ENCODE measurements at regions not wholly inside any gene's neighbourhood (a gene's known extent, or its start where the extent isn't known, plus 50 kb on each side); places are given as distances from the start of the nearest gene placed in this dataset.

- TF ChIP-seq SMC3 (IDR thresholded peaks at IDR 0.05; ENCODE audit: low read depth, low read length) (no peak), RCOR1 (IDR thresholded peaks at IDR 0.05; ENCODE audit: low read length) (peak; percentile 66; the same call in 1 of the 2 replicates), GATA2 (CRISPR knock-in tag; IDR thresholded peaks at IDR 0.05) (peak; percentile 90), MEF2A (IDR thresholded peaks at IDR 0.05; ENCODE audit: borderline replicate concordance, low read depth) (no peak), RFX5 (IDR thresholded peaks at IDR 0.05; ENCODE audit: low read length) (no peak), TCF12 (IDR thresholded peaks at IDR 0.05) (no peak), ZBTB33 (IDR thresholded peaks at IDR 0.05; ENCODE audit: borderline replicate concordance, low read depth) (no peak)
Measured at GRCh38 chr6:8237668-8238067, 135.3 kb upstream of the EEF1E1 start (continued).

GRCh38 chr6:8236956-8237355 is 134.6 kb upstream of the EEF1E1 start:
- Histone ChIP-seq H3K4me3 (ENCODE audit: low read depth in 2 of 2, low read length in 1 of 2) (no peak overlapping the region), H3K27ac (ENCODE audit: low read depth in 2 of 2, low read length in 1 of 2) (no peak overlapping the region), H4K20me1 (ENCODE audit: insufficient read depth) (no peaks in the 10 kb centered on the region), H3K27me3 (ENCODE audit: insufficient read depth) (no peaks in the 10 kb centered on the region; the same call in 1 of the 2 replicates), H3K79me2 (ENCODE audit: insufficient read depth) (no peaks in the 10 kb centered on the region), H3K9me3 (no peaks in the 10 kb centered on the region), H2AFZ (ENCODE audit: low read depth) (no peak overlapping the region), H3K36me3 (replicated peaks in 1 of 2; ENCODE audit: control insufficient read depth in 1 of 2, insufficient read depth in 2 of 2, low read length in 1 of 2) (no peaks in the 10 kb centered on the region), H3K4me1 (ENCODE audit: control insufficient read depth in 1 of 2, insufficient read depth in 2 of 2, low read depth in 1 of 2, low read length in 1 of 2) (peaks cover 0 to 16% of the 10 kb centered on the region in 2 experiments; a peak in 3 of 4 replicates), H3F3A (replicated peaks; ENCODE audit: insufficient read depth) (no peaks in the 10 kb centered on the region), H3K9me2 (no peaks in the 10 kb centered on the region), H3K9ac (no peak overlapping the region), H3K4me2 (no peak overlapping the region)
- DNase-seq: no peak
- POLR2A ChIA-PET: no interaction called here
- 53% methylated on average over 4 of the region's 4 CpGs for WGBS (ENCODE audit: low lambda C conversion rate)
- TF ChIP-seq SMC3 (IDR thresholded peaks at IDR 0.05; ENCODE audit: low read depth, low read length) (no peak), IRF3 (IDR thresholded peaks at IDR 0.05; ENCODE audit: low read depth, low read length) (no peak), EP300 (IDR thresholded peaks at IDR 0.05; ENCODE audit: borderline replicate concordance in 1 of 2, low read depth in 1 of 2, low read length in 1 of 2) (no peak), FOXJ3 (CRISPR knock-in tag; IDR thresholded peaks at IDR 0.05) (no peak), REST (IDR thresholded peaks at IDR 0.05; ENCODE audit: low read depth, low read length) (no peak), USF2 (IDR thresholded peaks at IDR 0.05; ENCODE audit: borderline replicate concordance, low read depth, low read length) (no peak), TEAD4 (IDR thresholded peaks at IDR 0.05; ENCODE audit: borderline replicate concordance, insufficient read depth) (no peak), USF1 (IDR thresholded peaks at IDR 0.05; ENCODE audit: borderline replicate concordance, low read depth) (no peak), MAX (IDR thresholded peaks at IDR 0.05; ENCODE audit: low read depth) (no peak), FOXM1 (IDR thresholded peaks at IDR 0.05; ENCODE audit: low read depth) (no peak), FOSL2 (IDR thresholded peaks at IDR 0.05; ENCODE audit: borderline replicate concordance, low read depth) (no peak), GATA2 (CRISPR knock-in tag; IDR thresholded peaks at IDR 0.05) (no peak), TCF12 (IDR thresholded peaks at IDR 0.05) (no peak), ELF1 (IDR thresholded peaks at IDR 0.05) (no peak)
- CTCF ChIA-PET: interaction anchor here (0.6 to 4.3 kb wide), 3 partner anchors 16 to 145 kb away, joined by 3 to 20 read pairs (median 4); no protein-coding TSS in a partner anchor
